GM20000 (cell line): ENCODE measurements at regions not wholly inside any gene's neighbourhood (a gene's known extent, or its start where the extent isn't known, plus 50 kb on each side); places are given as distances from the start of the nearest gene placed in this dataset.
"Not testable (repeated sequence)": the region's sequence is repeated elsewhere in the genome, so short reads cannot be mapped to it uniquely, and the experiment has no call there.

Experiments used
- DNase-seq: peaks from one replicate; pipeline ENCODE4 v3.0.0; 2012; ENCODE audit warnings: low spot score
- TF ChIP-seq, protein P1 (sequence below): IDR thresholded peaks from 2 replicates; pipeline ENCODE4 v1.5.1; 2012; ENCODE audit warnings: mild to moderate bottlenecking, control low read depth; ENCODE audit errors: extremely low read depth, missing control alignments

DNA sequence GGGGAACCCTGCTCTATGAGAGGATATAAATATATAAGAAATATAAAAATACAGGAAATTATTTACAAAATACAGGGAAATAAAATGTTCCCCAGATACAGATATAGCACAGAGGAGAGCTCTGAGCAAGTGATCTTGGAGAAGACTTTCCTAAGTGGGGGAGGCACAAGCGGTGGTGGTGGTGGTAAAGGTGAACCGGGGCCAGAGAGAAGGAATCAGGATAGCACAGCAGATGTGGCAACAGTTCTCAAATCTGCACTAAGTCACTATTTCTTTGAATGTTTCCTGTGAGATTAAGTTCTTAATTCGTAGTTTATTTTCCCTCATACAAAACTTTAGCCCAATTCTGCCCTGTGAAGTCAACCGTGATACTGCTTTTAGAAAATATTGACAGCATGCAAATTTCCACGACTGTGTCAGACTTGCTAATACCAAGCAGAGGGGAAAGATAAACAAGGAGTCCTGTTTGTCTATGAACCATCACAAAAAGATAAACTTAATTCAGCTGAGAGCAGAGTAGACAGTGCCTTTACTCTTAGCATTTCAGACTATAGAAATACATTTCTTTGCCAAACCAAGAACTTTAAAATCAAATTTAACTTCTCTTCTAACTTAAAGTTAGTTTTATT is 237.5 kb upstream of the POGK start:
- DNase-seq, result no peak
- TF ChIP-seq, protein P1, sequence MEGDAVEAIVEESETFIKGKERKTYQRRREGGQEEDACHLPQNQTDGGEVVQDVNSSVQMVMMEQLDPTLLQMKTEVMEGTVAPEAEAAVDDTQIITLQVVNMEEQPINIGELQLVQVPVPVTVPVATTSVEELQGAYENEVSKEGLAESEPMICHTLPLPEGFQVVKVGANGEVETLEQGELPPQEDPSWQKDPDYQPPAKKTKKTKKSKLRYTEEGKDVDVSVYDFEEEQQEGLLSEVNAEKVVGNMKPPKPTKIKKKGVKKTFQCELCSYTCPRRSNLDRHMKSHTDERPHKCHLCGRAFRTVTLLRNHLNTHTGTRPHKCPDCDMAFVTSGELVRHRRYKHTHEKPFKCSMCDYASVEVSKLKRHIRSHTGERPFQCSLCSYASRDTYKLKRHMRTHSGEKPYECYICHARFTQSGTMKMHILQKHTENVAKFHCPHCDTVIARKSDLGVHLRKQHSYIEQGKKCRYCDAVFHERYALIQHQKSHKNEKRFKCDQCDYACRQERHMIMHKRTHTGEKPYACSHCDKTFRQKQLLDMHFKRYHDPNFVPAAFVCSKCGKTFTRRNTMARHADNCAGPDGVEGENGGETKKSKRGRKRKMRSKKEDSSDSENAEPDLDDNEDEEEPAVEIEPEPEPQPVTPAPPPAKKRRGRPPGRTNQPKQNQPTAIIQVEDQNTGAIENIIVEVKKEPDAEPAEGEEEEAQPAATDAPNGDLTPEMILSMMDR, result no peak

DNA sequence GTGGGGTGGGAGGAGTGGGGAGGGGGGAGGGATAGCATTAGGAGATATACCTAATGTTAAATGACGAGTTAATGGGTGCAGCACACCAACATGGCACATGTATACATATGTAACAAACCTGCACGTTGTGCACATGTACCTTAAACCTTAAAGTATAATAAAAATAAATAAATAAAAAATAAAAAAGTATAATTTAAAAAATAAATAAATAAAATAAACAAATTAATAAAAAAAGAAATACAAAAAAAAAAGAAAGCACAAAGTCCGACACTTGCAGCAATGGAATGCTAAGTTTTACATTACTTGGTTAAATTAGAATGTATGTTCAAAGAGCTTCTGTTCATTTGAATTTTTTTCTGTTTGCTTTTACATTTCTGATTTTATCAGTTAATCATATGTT is 236.5 kb upstream of the POGK start:
- not testable (repeated sequence) for DNase-seq

DNA sequence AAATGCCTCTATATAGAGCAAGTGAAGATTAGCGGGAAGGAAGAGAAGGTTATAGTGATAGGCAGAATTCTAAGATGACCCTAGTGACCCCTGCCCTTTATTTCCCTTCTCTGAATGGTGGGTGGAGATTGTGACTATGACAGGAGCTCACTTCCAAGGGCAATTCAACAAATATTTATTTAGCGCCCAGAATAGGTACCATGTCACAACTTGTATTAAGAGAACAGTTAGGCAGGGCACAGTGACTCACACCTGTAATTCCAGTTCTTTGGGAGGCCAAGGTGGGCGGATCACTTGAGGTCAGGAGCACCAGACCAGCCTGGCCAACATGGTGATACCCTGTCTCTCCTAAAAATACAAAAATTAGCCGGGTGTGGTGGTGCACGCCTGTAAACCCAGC is 236.0 kb upstream of the POGK start:
- no peak for DNase-seq
- TF ChIP-seq, protein P1, result no peak

DNA sequence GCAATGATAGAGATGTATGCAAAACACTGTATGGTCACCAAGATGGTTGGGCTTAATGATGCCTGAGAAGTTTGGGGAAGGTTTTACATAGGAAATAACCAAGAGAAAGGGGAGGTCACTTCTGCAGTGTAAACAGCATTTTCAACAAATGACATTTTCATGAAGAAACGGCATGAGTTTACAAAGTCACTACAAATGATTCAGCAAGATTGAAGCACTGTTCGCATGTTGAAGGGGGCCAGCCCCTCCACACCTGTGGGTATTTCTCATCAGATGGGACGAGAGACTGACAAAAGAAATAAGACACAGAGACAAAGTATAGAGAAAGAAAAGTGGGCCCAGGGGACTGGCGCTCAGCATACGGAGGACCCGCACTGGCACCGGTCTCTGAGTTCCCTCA is 234.1 kb upstream of the POGK start:
- TF ChIP-seq, protein P1, result no peak
- no peak for DNase-seq

DNA sequence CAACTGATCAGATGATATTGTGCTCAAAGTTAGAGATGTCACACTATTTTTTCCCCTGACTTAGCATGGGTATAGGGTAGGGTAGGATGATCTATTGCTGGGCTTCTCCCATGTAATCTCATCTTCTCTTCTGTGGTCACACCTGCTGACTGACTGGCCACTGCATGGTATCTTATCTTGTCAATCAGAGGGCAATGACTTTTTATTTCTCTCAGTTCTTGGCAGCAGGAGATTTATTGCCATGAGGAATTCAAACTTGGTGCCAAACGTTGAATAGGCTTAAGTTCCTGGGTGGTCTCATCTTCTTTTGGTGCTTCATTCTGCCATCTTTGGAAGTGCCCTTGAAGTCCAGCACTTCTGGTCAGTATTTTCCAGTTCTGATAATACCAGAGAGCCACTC is 226.4 kb upstream of the POGK start:
- TF ChIP-seq, protein P1, result no peak

DNA sequence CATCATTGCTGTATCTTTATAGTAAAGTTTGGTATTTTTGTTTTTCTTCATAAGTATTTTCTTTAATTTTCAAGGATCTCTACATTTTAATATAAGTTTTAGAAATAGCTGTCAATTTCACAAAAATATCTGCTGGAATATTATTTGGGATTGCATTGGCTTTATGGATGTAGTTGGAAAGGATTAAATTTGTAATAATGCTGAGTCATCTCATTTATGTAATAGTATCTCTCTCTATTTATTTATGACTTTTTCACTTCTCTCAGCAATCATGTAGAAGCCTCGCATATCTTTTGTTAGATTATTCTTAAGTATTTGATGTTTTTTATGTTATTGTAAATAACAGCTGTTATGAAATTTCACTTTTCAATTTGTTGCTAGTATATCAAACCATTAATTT is 223.1 kb upstream of the POGK start:
- no peak for DNase-seq
- TF ChIP-seq, protein P1, result no peak

More for the DNA sequence above, 226.4 kb upstream of the POGK start:
- DNase-seq, result no peak

DNA sequence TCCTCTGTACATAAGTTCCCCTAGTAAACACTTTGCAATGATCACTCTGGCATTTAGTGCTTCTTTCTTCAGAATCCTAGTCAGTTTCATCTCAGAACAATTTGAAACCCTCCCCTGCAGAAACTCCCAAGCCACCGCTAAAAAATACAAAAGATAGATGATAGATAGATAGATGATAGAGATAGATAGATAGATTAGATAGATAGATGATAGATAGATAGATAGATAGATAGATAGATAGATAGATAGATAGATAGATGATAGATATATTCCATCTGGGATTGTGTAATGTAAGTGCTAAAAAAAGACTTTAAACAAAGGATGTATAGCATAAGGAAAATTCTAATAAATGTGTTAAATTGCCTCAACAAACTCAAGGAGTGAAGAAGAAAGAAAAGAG is 212.6 kb upstream of the POGK start:
- no peak for DNase-seq
- TF ChIP-seq, protein P1, result no peak

DNA sequence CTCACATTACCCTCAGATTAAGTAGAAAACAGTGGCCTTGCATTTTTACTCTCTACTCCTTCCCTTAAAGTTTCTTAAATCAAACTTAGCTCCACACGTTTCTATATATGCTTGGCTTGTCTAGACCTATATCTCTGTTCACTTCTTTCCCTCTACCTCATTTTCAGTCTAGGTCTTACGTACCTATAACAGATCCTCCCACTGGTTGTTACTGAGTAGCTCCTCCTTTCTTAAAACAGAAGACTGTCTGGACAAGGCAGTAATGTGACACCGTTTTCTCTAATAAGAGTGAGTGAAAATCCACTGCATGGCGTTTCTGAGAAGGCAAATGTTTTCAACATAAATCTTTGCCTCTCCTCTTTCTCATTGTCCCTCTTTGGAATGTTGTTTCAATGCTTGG is 211.7 kb upstream of the POGK start:
- DNase-seq, result no peak
- TF ChIP-seq, protein P1, result no peak
